Tibial artery (tissue), 4 donors: ENCODE measurements at regions not wholly inside any gene's neighbourhood (a gene's known extent, or its start where the extent isn't known, plus 50 kb on each side); places are given as distances from the start of the nearest gene placed in this dataset.
A peak's percentile ranks its signal among the peaks of the same experiment; 100 is the strongest.

Experiments
- DNase-seq, 2 donors: peaks; one replicate each; pipeline ENCODE4 v3.0.0-alpha.2; 2019
- H3K27ac ChIP-seq, 2 donors: fragments of 200-600 bp; sonication (generic) in 1 of 2; 1 replicate in 1 of 2; 2 replicates in 1 of 2; pipeline ENCODE4 v1.5.1; 2018 to 2019; ENCODE audit warnings: mild to moderate bottlenecking in 1 of 2
- H3K27me3 ChIP-seq, 2 donors: fragments of 200-600 bp; sonication (generic) in 1 of 2; one replicate each; pipeline versions ENCODE4 v1.5.1 to v1.6.0; 2016 to 2019
- H3K36me3 ChIP-seq, 3 donors: fragments of 200-600 bp; sonication (generic) in 2 of 3; one replicate each; pipeline ENCODE4 v1.5.1; 2016 to 2019; ENCODE audit warnings: mild to moderate bottlenecking in 2 of 3
- H3K4me1 ChIP-seq, 4 donors: fragments of 200-600 bp; sonication (generic) in 2 of 4; 1 replicate in 3 of 4; 2 replicates in 1 of 4; pipeline ENCODE4 v1.5.1; 2016 to 2019
- H3K4me3 ChIP-seq, 2 donors: fragments of 200-600 bp; sonication (generic) in 1 of 2; 1 replicate in 1 of 2; 2 replicates in 1 of 2; pipeline ENCODE4 v1.5.1; 2018 to 2019; ENCODE audit warnings: mild to moderate bottlenecking in 2 of 2
- H3K9me3 ChIP-seq, 3 donors: fragments of 200-600 bp; sonication (generic) in 1 of 3; one replicate each; pipeline ENCODE4 v1.5.1; 2016 to 2019
- intact Hi-C: fragments of 100-400 bp; cut with DNase I; formaldehyde crosslinking; loops from one replicate; pipeline ENCODE4 v1.15.0; 2023; ENCODE audit warnings: low total_unique reads
- TF ChIP-seq, protein P1 (sequence below), 2 experiments: fragments of 200-600 bp in 1 of 2; fragments of 450-650 bp in 1 of 2; IDR thresholded peaks; one replicate each; pipeline ENCODE4 v1.5.1; 2017 to 2019; ENCODE audit warnings: antibody characterized with exemption in 2 of 2, mild to moderate bottlenecking in 1 of 2, moderate library complexity in 1 of 2

DNA sequence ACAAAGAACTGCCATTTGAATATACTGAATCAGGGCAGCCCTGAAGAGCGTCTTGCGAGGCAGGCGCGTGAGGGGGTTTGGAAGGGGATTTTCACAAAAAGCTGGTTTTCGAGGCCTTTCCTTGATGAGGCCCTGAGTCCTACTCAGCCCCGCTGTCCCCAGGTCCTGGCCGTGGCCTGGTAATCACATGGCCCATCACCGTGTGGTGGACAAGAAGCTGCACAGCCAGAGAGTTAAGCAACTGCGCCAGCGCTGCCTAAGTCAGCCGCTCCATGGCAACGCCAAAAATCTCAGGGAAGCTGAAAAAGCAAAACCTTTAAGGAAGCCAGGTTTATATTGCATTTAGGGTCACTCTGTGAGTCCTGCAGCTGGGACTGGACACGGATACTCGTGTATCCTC lies 341.2 kb upstream of the MYT1L start:
- H3K36me3 ChIP-seq = no peaks in the 10 kb centered on the region
- H3K27ac ChIP-seq = no peak overlapping the region
- H3K4me1 ChIP-seq = no peaks in the 10 kb centered on the region
- intact Hi-C loops = no loop called here
- no peaks in the 10 kb centered on the region for H3K9me3 ChIP-seq
- peaks cover 0 to 8% of the 10 kb centered on the region in 2 donors for H3K27me3 ChIP-seq
- TF ChIP-seq, protein P1, sequence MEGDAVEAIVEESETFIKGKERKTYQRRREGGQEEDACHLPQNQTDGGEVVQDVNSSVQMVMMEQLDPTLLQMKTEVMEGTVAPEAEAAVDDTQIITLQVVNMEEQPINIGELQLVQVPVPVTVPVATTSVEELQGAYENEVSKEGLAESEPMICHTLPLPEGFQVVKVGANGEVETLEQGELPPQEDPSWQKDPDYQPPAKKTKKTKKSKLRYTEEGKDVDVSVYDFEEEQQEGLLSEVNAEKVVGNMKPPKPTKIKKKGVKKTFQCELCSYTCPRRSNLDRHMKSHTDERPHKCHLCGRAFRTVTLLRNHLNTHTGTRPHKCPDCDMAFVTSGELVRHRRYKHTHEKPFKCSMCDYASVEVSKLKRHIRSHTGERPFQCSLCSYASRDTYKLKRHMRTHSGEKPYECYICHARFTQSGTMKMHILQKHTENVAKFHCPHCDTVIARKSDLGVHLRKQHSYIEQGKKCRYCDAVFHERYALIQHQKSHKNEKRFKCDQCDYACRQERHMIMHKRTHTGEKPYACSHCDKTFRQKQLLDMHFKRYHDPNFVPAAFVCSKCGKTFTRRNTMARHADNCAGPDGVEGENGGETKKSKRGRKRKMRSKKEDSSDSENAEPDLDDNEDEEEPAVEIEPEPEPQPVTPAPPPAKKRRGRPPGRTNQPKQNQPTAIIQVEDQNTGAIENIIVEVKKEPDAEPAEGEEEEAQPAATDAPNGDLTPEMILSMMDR (IDR thresholded peaks at IDR 0.05) = no peak
- no peak overlapping the region for H3K4me3 ChIP-seq
- peak in 1 of 2 donors; percentile 38 for DNase-seq

DNA sequence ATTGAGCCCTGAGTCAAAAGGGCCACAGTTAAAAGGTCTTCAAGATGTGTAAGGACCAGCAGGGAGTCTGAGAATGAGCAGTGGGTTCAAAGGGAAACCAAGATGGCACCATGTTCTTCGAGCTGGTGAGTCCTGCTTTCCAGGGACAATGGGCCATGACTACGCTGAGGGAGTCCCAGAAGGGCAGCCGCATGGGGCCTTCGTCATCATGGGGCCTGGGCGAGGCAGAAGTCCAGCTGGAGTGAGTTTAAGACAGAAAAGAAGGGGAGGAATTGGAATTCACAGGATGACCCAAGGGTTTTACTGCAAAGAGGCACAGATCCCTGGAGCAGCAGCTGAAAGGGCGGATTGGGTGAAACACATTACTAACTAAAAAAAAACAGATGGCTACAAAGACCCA lies 340.8 kb upstream of the MYT1L start:
- TF ChIP-seq, protein P1 (IDR thresholded peaks at IDR 0.05) = no peak
- H3K27ac ChIP-seq = no peak overlapping the region

DNA sequence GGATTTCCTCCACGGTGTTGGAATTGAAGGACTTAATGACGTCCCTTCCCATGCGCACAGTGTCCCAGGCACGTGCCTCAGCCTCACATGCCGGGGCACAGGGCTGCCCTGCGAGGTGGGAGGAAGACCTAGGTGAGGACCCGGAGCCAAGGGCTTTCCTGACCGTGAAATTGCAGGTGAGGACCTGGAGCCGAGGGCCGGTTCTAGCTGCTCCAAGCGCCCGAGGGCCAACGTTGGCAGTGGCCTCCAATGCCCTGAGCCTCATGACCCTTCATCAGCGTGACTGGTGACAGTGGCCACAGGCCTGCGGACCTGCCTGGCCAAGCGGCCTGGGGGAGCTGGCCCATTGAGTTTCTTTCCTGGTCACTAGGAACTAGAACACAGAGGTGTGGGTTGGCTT lies 338.2 kb upstream of the MYT1L start:
- H3K27ac ChIP-seq = no peak overlapping the region
- intact Hi-C loops = no loop called here
- no peaks in the 10 kb centered on the region for H3K4me1 ChIP-seq
- TF ChIP-seq, protein P1 (IDR thresholded peaks at IDR 0.05) = no peak
- H3K4me3 ChIP-seq = no peak overlapping the region
- no peaks in the 10 kb centered on the region for H3K36me3 ChIP-seq
- H3K9me3 ChIP-seq = no peaks in the 10 kb centered on the region
- peaks cover 0 to 8% of the 10 kb centered on the region in 2 donors for H3K27me3 ChIP-seq
- DNase-seq = peak in 1 of 2 donors; percentile 56

More for the DNA sequence above, 340.8 kb upstream of the MYT1L start:
- peaks cover 0 to 8% of the 10 kb centered on the region in 2 donors for H3K27me3 ChIP-seq
- no peak overlapping the region for H3K4me3 ChIP-seq
- H3K36me3 ChIP-seq = no peaks in the 10 kb centered on the region
- H3K4me1 ChIP-seq = no peaks in the 10 kb centered on the region
- DNase-seq = peak in 1 of 2 donors; percentile 25
- intact Hi-C loops = no loop called here
- H3K9me3 ChIP-seq = no peaks in the 10 kb centered on the region

DNA sequence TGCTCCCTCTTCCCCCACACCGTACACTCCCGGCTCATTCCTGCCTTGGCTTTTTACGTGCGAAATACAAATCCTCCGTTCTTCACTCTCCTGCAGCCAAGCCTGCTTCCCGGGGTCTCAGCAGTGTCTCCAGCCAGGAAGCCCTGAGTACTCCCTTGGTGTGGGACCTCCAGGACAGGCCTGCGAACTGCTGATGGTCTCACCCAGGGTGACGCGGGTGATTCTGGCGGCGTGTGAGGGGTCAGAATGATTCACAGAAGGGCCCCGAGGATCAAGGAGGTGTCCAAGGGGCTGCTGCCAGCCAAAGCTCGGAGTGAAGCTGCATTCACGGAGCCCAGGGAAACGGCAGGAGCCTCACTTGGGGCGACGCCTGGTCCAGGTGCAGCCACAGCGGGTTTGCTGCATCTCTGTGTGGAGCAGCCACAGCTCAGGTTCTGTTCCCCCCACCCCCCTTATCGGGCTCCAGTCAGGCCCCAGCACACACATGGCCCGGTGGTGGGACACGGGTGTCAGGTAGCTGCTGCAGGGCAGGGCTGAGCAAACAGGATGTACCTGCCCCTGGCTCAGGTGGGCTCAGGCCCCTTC lies 337.7 kb upstream of the MYT1L start:
- no peak overlapping the region for H3K4me3 ChIP-seq
- peaks cover 0 to 8% of the 10 kb centered on the region in 2 donors for H3K27me3 ChIP-seq
- intact Hi-C loops = no loop called here
- TF ChIP-seq, protein P1 (IDR thresholded peaks at IDR 0.05) = no peak
- H3K4me1 ChIP-seq = no peaks in the 10 kb centered on the region
- peak in 1 of 2 donors; percentile 57 for DNase-seq
- no peaks in the 10 kb centered on the region for H3K9me3 ChIP-seq
- H3K36me3 ChIP-seq = no peaks in the 10 kb centered on the region
- H3K27ac ChIP-seq = no peak overlapping the region

DNA sequence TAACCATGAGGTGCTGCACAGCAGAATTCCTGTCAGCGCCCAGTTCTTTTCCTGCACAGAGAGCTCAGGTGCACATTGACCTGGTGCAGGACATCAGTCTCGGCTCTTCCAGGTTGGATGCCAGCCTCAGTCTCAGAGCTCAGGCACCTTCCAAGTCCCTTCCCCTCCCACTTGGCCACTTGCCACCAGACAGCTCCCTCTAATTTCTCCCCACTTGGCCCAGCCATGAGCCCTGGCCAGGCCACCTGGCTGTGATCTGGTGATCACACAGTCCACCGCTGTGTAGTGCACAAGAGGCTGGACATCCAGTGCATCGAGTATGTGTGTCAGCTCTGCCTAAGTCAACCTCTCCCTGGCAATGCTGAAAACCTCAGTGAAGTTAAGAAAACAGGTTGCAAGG lies 336.6 kb upstream of the MYT1L start:
- no peaks in the 10 kb centered on the region for H3K9me3 ChIP-seq
- H3K4me3 ChIP-seq = no peak overlapping the region
- no peak overlapping the region for H3K27ac ChIP-seq
- no peaks in the 10 kb centered on the region for H3K4me1 ChIP-seq
- H3K36me3 ChIP-seq = no peaks in the 10 kb centered on the region
- peak in 1 of 2 donors; percentile 46 for DNase-seq
- intact Hi-C loops = no loop called here
- peaks cover 0 to 8% of the 10 kb centered on the region in 2 donors for H3K27me3 ChIP-seq
- TF ChIP-seq, protein P1 (IDR thresholded peaks at IDR 0.05) = no peak

DNA sequence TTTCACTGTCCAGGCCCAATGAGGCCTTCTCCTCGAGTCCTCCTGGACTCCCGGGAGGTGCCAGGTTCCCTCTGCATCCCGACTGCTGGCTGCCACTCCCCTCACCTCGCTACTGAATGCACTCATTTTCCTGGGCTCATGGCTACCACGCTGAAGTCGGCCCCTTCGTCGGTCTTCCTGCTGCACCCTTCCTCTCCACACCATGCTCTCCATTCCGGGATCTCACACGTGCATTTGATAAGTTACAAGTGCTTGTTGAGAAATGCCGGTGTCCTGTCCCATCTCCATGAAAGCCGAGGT lies 334.7 kb upstream of the MYT1L start:
- Histone ChIP-seq H3K27ac (no peak overlapping the region), H3K36me3 (no peaks in the 10 kb centered on the region), H3K27me3 (peaks cover 0 to 11% of the 10 kb centered on the region in 2 donors), H3K9me3 (no peaks in the 10 kb centered on the region), H3K4me1 (no peaks in the 10 kb centered on the region), H3K4me3 (no peak overlapping the region)
- TF ChIP-seq, protein P1 (IDR thresholded peaks at IDR 0.05) = no peak
- intact Hi-C loops = no loop called here
- no peak for DNase-seq
